GM23338 (cell line): ENCODE measurements at regions not wholly inside any gene's neighbourhood (a gene's known extent, or its start where the extent isn't known, plus 50 kb on each side); places are given as distances from the start of the nearest gene placed in this dataset.

Experiments
- ATAC-seq: fragments of 200-7000 bp; cut with Tn5 transposase; 3 replicates; pipeline ENCODE4 v1.9.1; 2020
- DNase-seq: peaks from one replicate; pipeline ENCODE4 v3.0.0-alpha.2; 2015; ENCODE audit warnings: low spot score
- H2AFZ ChIP-seq: fragments of 200-600 bp; sonication (generic); 2 replicates; pipeline ENCODE4 v1.8.0; 2016; ENCODE audit warnings: antibody characterized with exemption, mild to moderate bottlenecking, moderate library complexity
- H3F3A ChIP-seq: fragments of 200-600 bp; sonication (generic); replicated peaks from 2 replicates; pipeline ENCODE4 v1.8.0; 2017; ENCODE audit warnings: antibody characterized with exemption, mixed run types, low read depth
- H3K27ac ChIP-seq: fragments of 200-600 bp; sonication (generic); 2 replicates; pipeline ENCODE4 v1.6.1; 2016; ENCODE audit warnings: low read depth
- H3K27me3 ChIP-seq: fragments of 200-600 bp; sonication (generic); 2 replicates; pipeline ENCODE4 v1.8.0; 2016; ENCODE audit warnings: mild to moderate bottlenecking, mixed run types, moderate library complexity; ENCODE audit not compliant: insufficient read depth
- H3K36me3 ChIP-seq: fragments of 200-600 bp; sonication (generic); 2 replicates; pipeline ENCODE4 v1.8.0; 2016; ENCODE audit warnings: mild to moderate bottlenecking; ENCODE audit not compliant: insufficient read depth
- H3K4me1 ChIP-seq: fragments of 200-600 bp; sonication (generic); 2 replicates; pipeline ENCODE4 v1.8.0; 2016; ENCODE audit warnings: mild to moderate bottlenecking, moderate library complexity; ENCODE audit not compliant: insufficient read depth
- H3K4me2 ChIP-seq: fragments of 200-600 bp; sonication (generic); 2 replicates; pipeline ENCODE4 v1.7.1; 2017; ENCODE audit warnings: mixed run types
- H3K4me3 ChIP-seq: fragments of 200-600 bp; sonication (generic); 2 replicates; pipeline ENCODE4 v1.6.1; 2016; ENCODE audit warnings: mixed run types
- H3K79me2 ChIP-seq: fragments of 200-600 bp; sonication (generic); replicated peaks from 2 replicates; pipeline ENCODE4 v1.8.0; 2017; ENCODE audit warnings: mild to moderate bottlenecking; ENCODE audit not compliant: insufficient read depth
- H3K9me2 ChIP-seq: fragments of 200-600 bp; sonication (generic); 2 replicates; pipeline ENCODE4 v1.8.0; 2017; ENCODE audit not compliant: insufficient read depth
- H4K20me1 ChIP-seq: fragments of 200-600 bp; sonication (generic); replicated peaks from 2 replicates; pipeline ENCODE4 v1.8.0; 2017; ENCODE audit warnings: mild to moderate bottlenecking; ENCODE audit not compliant: insufficient read depth
- H3K27ac Mint-ChIP-seq: 2 replicates; pipeline ENCODE4 v1.8.0; 2020; ENCODE audit warnings: inconsistent platforms, mild to moderate bottlenecking, moderate library complexity, mixed read lengths
- H3K27me3 Mint-ChIP-seq: 3 replicates; pipeline ENCODE4 v1.8.0; 2022; ENCODE audit warnings: low read depth, mild to moderate bottlenecking, moderate library complexity, mixed read lengths, inconsistent platforms; ENCODE audit not compliant: insufficient read depth, poor library complexity
- H3K36me3 Mint-ChIP-seq: 3 replicates; pipeline ENCODE4 v1.8.0; 2021; ENCODE audit warnings: low read depth, mild to moderate bottlenecking, inconsistent platforms, moderate library complexity, mixed read lengths
- H3K4me1 Mint-ChIP-seq: 3 replicates; pipeline ENCODE4 v1.8.0; 2020; ENCODE audit warnings: mild to moderate bottlenecking, inconsistent platforms, mixed read lengths
- H3K4me3 Mint-ChIP-seq: 3 replicates; pipeline ENCODE4 v1.8.0; 2021; ENCODE audit warnings: moderate library complexity, mild to moderate bottlenecking, inconsistent platforms, mixed read lengths
- H3K9me3 Mint-ChIP-seq: 3 replicates; pipeline ENCODE4 v1.8.0; 2020; ENCODE audit warnings: moderate library complexity, mild to moderate bottlenecking, inconsistent platforms, mixed read lengths
- CREB1 ChIP-seq: fragments of 250-450 bp; sonication (Bioruptor Pico); IDR thresholded peaks from 2 replicates; pipeline ENCODE4 v1.5.0; 2020; ENCODE audit warnings: low read depth, mild to moderate bottlenecking, moderate library complexity
- CTCF ChIP-seq, 2 experiments: fragments of 200-600 bp in 1 of 2; sonication (generic) in 1 of 2; conservative IDR thresholded peaks; 2 replicates each; pipeline versions ENCODE4 v1.5.1 to v1.6.1; 2016 to 2017; ENCODE audit warnings: antibody characterized with exemption in 2 of 2, low read depth in 2 of 2, mild to moderate bottlenecking in 2 of 2, moderate library complexity in 1 of 2
- ETS1 ChIP-seq: IDR thresholded peaks from 2 replicates; pipeline ENCODE4 v1.6.1; 2016; ENCODE audit warnings: antibody characterized with exemption
- EZH2 ChIP-seq: fragments of 200-600 bp; sonication (generic); IDR thresholded peaks from one replicate; pipeline ENCODE4 v1.8.0; 2017; ENCODE audit warnings: antibody characterized with exemption, mild to moderate bottlenecking, low read depth; ENCODE audit not compliant: unreplicated experiment
- EZH2phosphoT487 ChIP-seq: fragments of 200-600 bp; sonication (generic); IDR thresholded peaks from one replicate; pipeline ENCODE4 v1.8.1; 2018; ENCODE audit warnings: antibody characterized with exemption; ENCODE audit not compliant: unreplicated experiment
- NANOG ChIP-seq: IDR thresholded peaks from 2 replicates; pipeline ENCODE4 v1.6.1; 2016; ENCODE audit warnings: antibody characterized with exemption, borderline replicate concordance
- STAT1 ChIP-seq: IDR thresholded peaks from one replicate; pipeline ENCODE4 v1.6.1; 2016; ENCODE audit warnings: antibody characterized with exemption; ENCODE audit not compliant: unreplicated experiment
- ZNF114 ChIP-seq: fragments of 250-450 bp; sonication (Bioruptor Pico); IDR thresholded peaks from 2 replicates; pipeline ENCODE4 v1.5.0; 2020; ENCODE audit warnings: mild to moderate bottlenecking, moderate library complexity
- ZNF462 ChIP-seq: fragments of 250-450 bp; sonication (Bioruptor Pico); IDR thresholded peaks from 2 replicates; pipeline ENCODE4 v1.5.0; 2020; ENCODE audit warnings: mild to moderate bottlenecking, moderate library complexity

- Histone ChIP-seq H2AFZ (peak overlapping the region; percentile 91; the same call in 1 of the 2 replicates), H3K27me3 (no peaks in the 10 kb centered on the region), H3K27ac (no peak overlapping the region), H3K4me3 (no peak overlapping the region), H3K36me3 (no peaks in the 10 kb centered on the region), H3K4me1 (peaks cover 8% of the 10 kb centered on the region), H3K4me2 (no peak overlapping the region), H4K20me1 (no peaks in the 10 kb centered on the region), H3F3A (no peaks in the 10 kb centered on the region), H3K9me2 (no peaks in the 10 kb centered on the region), H3K79me2 (no peaks in the 10 kb centered on the region)
- ATAC-seq (no peak), DNase-seq (no peak)
- Mint-ChIP-seq H3K4me1 (peaks cover 12% of the 10 kb centered on the region), H3K27ac (no peak overlapping the region), H3K9me3 (peaks cover 17% of the 10 kb centered on the region), H3K36me3 (peaks cover 16% of the 10 kb centered on the region; the same call in 2 of the 3 replicates), H3K27me3 (no peaks in the 10 kb centered on the region), H3K4me3 (no peak overlapping the region)
- no peak for TF ChIP-seq STAT1
- no peak for TF ChIP-seq ZNF114 (CRISPR knock-in tag)
Measured at GRCh38 chr3:177752831-177753230, 555.5 kb upstream of the TBL1XR1 start.

- no peak overlapping the region for H3K4me3 Mint-ChIP-seq
- H3K4me1 Mint-ChIP-seq = peaks cover 12% of the 10 kb centered on the region
- no peak overlapping the region for H3K27ac Mint-ChIP-seq
Measured at GRCh38 chr3:177753451-177754155, 556.3 kb upstream of the TBL1XR1 start.

More at GRCh38 chr3:177753451-177754155, 556.3 kb upstream of the TBL1XR1 start:
- TF ChIP-seq CREB1 (CRISPR knock-in tag) (no peak), EZH2 (no peak), CTCF (conservative IDR thresholded peaks at IDR 0.05; ENCODE audit: low read depth in 2 of 2) (no peak), ETS1 (no peak), ZNF462 (CRISPR knock-in tag) (no peak), NANOG (no peak), EZH2phosphoT487 (no peak)
- 0 out of 2 replicates have a peak, but pooled peaks cover 3% of the 10 kb centered on the region for H3K36me3 ChIP-seq
- H3K79me2 ChIP-seq = no peaks in the 10 kb centered on the region
- H3K9me2 ChIP-seq = no peaks in the 10 kb centered on the region
- no peaks in the 10 kb centered on the region for H3K27me3 Mint-ChIP-seq
- peaks cover 8% of the 10 kb centered on the region for H3K4me1 ChIP-seq
- H3K27me3 ChIP-seq = no peaks in the 10 kb centered on the region
- no peak for DNase-seq
- no peak overlapping the region for H3K4me2 ChIP-seq
- peaks cover 23% of the 10 kb centered on the region; the same call in 2 of the 3 replicates for H3K36me3 Mint-ChIP-seq
- H4K20me1 ChIP-seq = no peaks in the 10 kb centered on the region
- peaks cover 25% of the 10 kb centered on the region for H3K9me3 Mint-ChIP-seq
- ATAC-seq = no peak
- H3K4me3 ChIP-seq = no peak overlapping the region
- no peak overlapping the region for H3K27ac ChIP-seq
- H2AFZ ChIP-seq = no peak overlapping the region
- H3F3A ChIP-seq = no peaks in the 10 kb centered on the region
